Osteocyte (in vitro differentiated cells): ENCODE measurements at regions not wholly inside any gene's neighbourhood (a gene's known extent, or its start where the extent isn't known, plus 50 kb on each side); places are given as distances from the start of the nearest gene placed in this dataset.

Experiments
- DNase-seq: peaks from one replicate; pipeline ENCODE4 v3.0.0; 2021; ENCODE audit warnings: mixed read lengths; ENCODE audit not compliant: unreplicated experiment; ENCODE audit errors: extremely low spot score
- H3K27ac Mint-ChIP-seq: one replicate; pipeline ENCODE4 v1.8.0; 2021; ENCODE audit warnings: mild to moderate bottlenecking, mixed read lengths; ENCODE audit not compliant: unreplicated experiment
- H3K27me3 Mint-ChIP-seq: one replicate; pipeline ENCODE4 v1.8.0; 2021; ENCODE audit warnings: mixed read lengths; ENCODE audit not compliant: unreplicated experiment
- H3K36me3 Mint-ChIP-seq: one replicate; pipeline ENCODE4 v1.8.0; 2021; ENCODE audit warnings: mixed read lengths; ENCODE audit not compliant: unreplicated experiment
- H3K4me1 Mint-ChIP-seq: one replicate; pipeline ENCODE4 v1.8.0; 2021; ENCODE audit warnings: mixed read lengths; ENCODE audit not compliant: unreplicated experiment
- H3K4me3 Mint-ChIP-seq: one replicate; pipeline ENCODE4 v1.8.0; 2021; ENCODE audit warnings: mild to moderate bottlenecking, moderate library complexity, mixed read lengths; ENCODE audit not compliant: unreplicated experiment
- H3K9me3 Mint-ChIP-seq: one replicate; pipeline ENCODE4 v1.8.0; 2021; ENCODE audit warnings: mixed read lengths; ENCODE audit not compliant: unreplicated experiment
- TF ChIP-seq, protein P1 (sequence below): fragments of 200-600 bp; sonication (generic); IDR thresholded peaks from 2 replicates; pipeline ENCODE4 v1.5.0; 2021; ENCODE audit warnings: antibody characterized with exemption, mild to moderate bottlenecking, moderate library complexity

GRCh38 chr3:164640591-164640990, 437.7 kb downstream of the SI start:
- Mint-ChIP-seq H3K27me3 (no peaks in the 10 kb centered on the region), H3K36me3 (no peaks in the 10 kb centered on the region), H3K4me1 (peaks cover 12% of the 10 kb centered on the region), H3K9me3 (no peaks in the 10 kb centered on the region), H3K27ac (no peak overlapping the region), H3K4me3 (no peak overlapping the region)
- DNase-seq, result no peak
- TF ChIP-seq, protein P1, sequence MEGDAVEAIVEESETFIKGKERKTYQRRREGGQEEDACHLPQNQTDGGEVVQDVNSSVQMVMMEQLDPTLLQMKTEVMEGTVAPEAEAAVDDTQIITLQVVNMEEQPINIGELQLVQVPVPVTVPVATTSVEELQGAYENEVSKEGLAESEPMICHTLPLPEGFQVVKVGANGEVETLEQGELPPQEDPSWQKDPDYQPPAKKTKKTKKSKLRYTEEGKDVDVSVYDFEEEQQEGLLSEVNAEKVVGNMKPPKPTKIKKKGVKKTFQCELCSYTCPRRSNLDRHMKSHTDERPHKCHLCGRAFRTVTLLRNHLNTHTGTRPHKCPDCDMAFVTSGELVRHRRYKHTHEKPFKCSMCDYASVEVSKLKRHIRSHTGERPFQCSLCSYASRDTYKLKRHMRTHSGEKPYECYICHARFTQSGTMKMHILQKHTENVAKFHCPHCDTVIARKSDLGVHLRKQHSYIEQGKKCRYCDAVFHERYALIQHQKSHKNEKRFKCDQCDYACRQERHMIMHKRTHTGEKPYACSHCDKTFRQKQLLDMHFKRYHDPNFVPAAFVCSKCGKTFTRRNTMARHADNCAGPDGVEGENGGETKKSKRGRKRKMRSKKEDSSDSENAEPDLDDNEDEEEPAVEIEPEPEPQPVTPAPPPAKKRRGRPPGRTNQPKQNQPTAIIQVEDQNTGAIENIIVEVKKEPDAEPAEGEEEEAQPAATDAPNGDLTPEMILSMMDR, result no peak

- TF ChIP-seq, protein P1, result no peak
- Mint-ChIP-seq H3K9me3 (no peaks in the 10 kb centered on the region), H3K36me3 (no peaks in the 10 kb centered on the region), H3K4me1 (no peaks in the 10 kb centered on the region), H3K27me3 (peaks cover 2% of the 10 kb centered on the region), H3K4me3 (no peak overlapping the region), H3K27ac (no peak overlapping the region)
- DNase-seq, result no peak
Measured at GRCh38 chr3:164620956-164621355, 457.3 kb downstream of the SI start.

GRCh38 chr3:164620423-164620822, 457.9 kb downstream of the SI start:
- H3K4me3 Mint-ChIP-seq, result no peak overlapping the region
- no peak for DNase-seq
- peaks cover 2% of the 10 kb centered on the region for H3K27me3 Mint-ChIP-seq
- TF ChIP-seq, protein P1, result no peak
- H3K9me3 Mint-ChIP-seq, result no peaks in the 10 kb centered on the region
- no peaks in the 10 kb centered on the region for H3K36me3 Mint-ChIP-seq
- no peak overlapping the region for H3K27ac Mint-ChIP-seq
- H3K4me1 Mint-ChIP-seq, result no peaks in the 10 kb centered on the region

DNA sequence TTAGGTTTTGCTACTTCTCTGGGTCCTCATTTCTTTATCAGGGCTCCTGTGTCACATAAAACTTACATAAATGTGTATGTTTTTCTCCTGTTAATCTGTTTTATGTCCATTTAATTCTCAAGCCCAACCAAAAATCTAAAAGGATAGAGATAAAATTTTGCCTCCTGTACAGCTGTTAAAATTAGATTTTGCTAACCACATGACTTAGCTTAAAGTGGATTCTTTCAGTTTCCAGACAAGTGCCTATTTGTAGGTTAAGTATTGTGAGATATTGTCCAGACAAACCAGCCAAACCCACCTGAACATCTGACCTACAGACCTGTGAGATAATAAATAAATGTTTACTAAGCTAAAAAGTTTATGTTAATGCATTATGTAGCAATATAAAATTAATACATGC, 465.5 kb downstream of the SI start:
- Mint-ChIP-seq H3K9me3 (no peaks in the 10 kb centered on the region), H3K36me3 (no peaks in the 10 kb centered on the region), H3K4me1 (no peaks in the 10 kb centered on the region), H3K27me3 (no peaks in the 10 kb centered on the region), H3K27ac (no peak overlapping the region), H3K4me3 (no peak overlapping the region)
- TF ChIP-seq, protein P1, result no peak
- no peak for DNase-seq

DNA sequence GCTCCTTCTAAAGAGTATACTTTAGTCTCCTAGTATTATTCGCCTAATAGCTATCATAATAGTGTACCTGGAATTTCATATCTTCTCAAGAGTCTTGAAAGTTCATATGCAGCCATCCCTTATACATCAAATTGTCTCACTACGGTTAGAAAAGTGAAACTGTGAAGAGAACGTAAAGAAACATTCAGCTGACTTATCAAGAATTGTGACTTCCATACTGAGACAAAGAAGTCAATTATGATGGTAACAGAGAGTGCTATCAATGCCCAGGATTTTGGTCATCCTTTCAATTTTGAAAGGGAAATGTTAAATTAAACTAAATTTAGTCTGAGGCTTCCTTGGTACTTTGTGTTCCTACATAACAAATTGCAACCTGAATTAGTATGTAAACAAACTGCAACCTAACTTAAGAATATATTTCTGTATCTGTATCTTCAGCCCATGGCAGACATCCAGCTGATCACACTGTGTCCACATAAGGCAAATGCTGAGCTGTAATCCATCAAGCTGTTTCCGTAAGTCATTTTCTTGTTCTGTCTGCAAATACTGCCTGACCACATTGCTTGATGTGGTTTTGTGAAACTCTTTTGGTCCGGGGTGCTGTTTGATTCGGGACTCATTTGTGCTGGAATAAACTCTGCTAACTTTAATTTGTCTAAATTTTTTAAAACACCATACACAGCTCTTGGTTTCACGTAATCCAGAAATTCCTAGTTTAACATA, 469.6 kb downstream of the SI start:
- Mint-ChIP-seq H3K4me3 (no peak overlapping the region), H3K27me3 (no peaks in the 10 kb centered on the region), H3K4me1 (no peaks in the 10 kb centered on the region), H3K36me3 (no peaks in the 10 kb centered on the region), H3K9me3 (no peaks in the 10 kb centered on the region), H3K27ac (no peak overlapping the region)
- DNase-seq, result no peak
- TF ChIP-seq, protein P1, result no peak
